ENCODE measurements at regions not wholly inside any gene's neighbourhood (a gene's known extent, or its start where the extent isn't known, plus 50 kb on each side); places are given as distances from the start of the nearest gene placed in this dataset.

DNA sequence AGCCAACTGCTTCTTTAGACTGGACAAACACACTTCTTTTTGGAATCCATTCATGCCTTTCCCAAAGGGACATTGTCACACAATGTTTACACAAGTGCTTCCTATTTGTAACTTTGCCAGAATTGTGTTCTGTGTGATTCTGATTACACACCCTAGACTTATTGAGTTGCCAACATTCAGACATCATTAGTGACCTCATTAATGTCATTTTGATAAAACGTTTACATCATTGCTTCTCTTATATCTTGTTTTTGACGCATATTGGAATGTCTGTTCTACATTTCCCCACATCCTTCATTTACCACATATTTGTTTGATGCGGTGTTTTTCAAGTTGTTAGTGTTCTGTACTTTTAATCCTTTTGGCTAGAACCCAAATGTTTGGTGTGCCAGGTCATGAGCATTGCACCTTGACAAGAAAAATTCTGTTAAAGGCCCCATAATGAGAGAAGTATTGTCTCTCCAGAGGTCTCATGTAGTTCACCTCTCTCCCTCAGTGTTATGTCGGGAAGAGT is 305.5 kb downstream of the AEBP2 start:
- CTCF ChIA-PET: no interaction called here
- DNase-seq (ENCODE audit: extremely low spot score): no peak
- TF ChIP-seq ZNF384 (IDR thresholded peaks at IDR 0.05) (no peak), FOXK2 (IDR thresholded peaks at IDR 0.05) (no peak), SP1 (IDR thresholded peaks at IDR 0.05) (no peak), L3MBTL2 (conservative IDR thresholded peaks at IDR 0.05) (no peak), FOXM1 (IDR thresholded peaks at IDR 0.05; ENCODE audit: borderline replicate concordance) (no peak), ARNT (IDR thresholded peaks at IDR 0.05) (no peak), SUZ12 (IDR thresholded peaks at IDR 0.05) (no peak), CTBP1 (IDR thresholded peaks at IDR 0.05; ENCODE audit: borderline replicate concordance) (no peak), HDGF (IDR thresholded peaks at IDR 0.05; ENCODE audit: borderline replicate concordance) (no peak), LEF1 (IDR thresholded peaks at IDR 0.05; ENCODE audit: borderline replicate concordance) (no peak), NFRKB (IDR thresholded peaks at IDR 0.05) (no peak), ELF4 (IDR thresholded peaks at IDR 0.05) (no peak), FOXA1 (IDR thresholded peaks at IDR 0.05) (no peak), BHLHE40 (IDR thresholded peaks at IDR 0.05; ENCODE audit: borderline replicate concordance) (no peak), TARDBP (IDR thresholded peaks at IDR 0.05) (no peak)
- TF ChIP-seq, protein P1, sequence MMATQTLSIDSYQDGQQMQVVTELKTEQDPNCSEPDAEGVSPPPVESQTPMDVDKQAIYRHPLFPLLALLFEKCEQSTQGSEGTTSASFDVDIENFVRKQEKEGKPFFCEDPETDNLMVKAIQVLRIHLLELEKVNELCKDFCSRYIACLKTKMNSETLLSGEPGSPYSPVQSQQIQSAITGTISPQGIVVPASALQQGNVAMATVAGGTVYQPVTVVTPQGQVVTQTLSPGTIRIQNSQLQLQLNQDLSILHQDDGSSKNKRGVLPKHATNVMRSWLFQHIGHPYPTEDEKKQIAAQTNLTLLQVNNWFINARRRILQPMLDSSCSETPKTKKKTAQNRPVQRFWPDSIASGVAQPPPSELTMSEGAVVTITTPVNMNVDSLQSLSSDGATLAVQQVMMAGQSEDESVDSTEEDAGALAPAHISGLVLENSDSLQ (IDR thresholded peaks at IDR 0.05): no peak
- POLR2A ChIA-PET: no interaction called here

- DNase-seq (ENCODE audit: extremely low spot score): no peak
- TF ChIP-seq FOXK2 (IDR thresholded peaks at IDR 0.05): no peak
- ChIA-PET CTCF (interaction anchor here (0.6 kb wide), 2 partner anchors 589 to 650 kb away, joined by 4 read pairs; no protein-coding TSS in a partner anchor), POLR2A (no interaction called here)
Measured at GRCh38 chr12:19746471-19746870, 307.2 kb downstream of the AEBP2 start.

GRCh38 chr12:19749906-19750574 is 310.7 kb downstream of the AEBP2 start:
- POLR2A ChIA-PET: no interaction called here
- TF ChIP-seq BHLHE40 (IDR thresholded peaks at IDR 0.05; ENCODE audit: borderline replicate concordance) (no peak), SUZ12 (IDR thresholded peaks at IDR 0.05) (no peak), FOXK2 (IDR thresholded peaks at IDR 0.05) (no peak), HDGF (IDR thresholded peaks at IDR 0.05; ENCODE audit: borderline replicate concordance) (no peak), ELF4 (IDR thresholded peaks at IDR 0.05) (no peak), ZNF384 (IDR thresholded peaks at IDR 0.05) (no peak), ARNT (IDR thresholded peaks at IDR 0.05) (no peak), TARDBP (IDR thresholded peaks at IDR 0.05) (no peak), L3MBTL2 (conservative IDR thresholded peaks at IDR 0.05) (no peak), NFRKB (IDR thresholded peaks at IDR 0.05) (no peak), CTBP1 (IDR thresholded peaks at IDR 0.05; ENCODE audit: borderline replicate concordance) (no peak), FOXA1 (IDR thresholded peaks at IDR 0.05) (no peak), LEF1 (IDR thresholded peaks at IDR 0.05; ENCODE audit: borderline replicate concordance) (no peak), FOXM1 (IDR thresholded peaks at IDR 0.05; ENCODE audit: borderline replicate concordance) (no peak), SP1 (IDR thresholded peaks at IDR 0.05) (no peak)
- TF ChIP-seq, protein P1 (IDR thresholded peaks at IDR 0.05): no peak
- CTCF ChIA-PET: interaction anchor here (1.0 kb wide), 1 partner anchor 11 kb away, joined by 3 read pairs; no protein-coding TSS in a partner anchor
- DNase-seq (ENCODE audit: extremely low spot score): no peak

DNA sequence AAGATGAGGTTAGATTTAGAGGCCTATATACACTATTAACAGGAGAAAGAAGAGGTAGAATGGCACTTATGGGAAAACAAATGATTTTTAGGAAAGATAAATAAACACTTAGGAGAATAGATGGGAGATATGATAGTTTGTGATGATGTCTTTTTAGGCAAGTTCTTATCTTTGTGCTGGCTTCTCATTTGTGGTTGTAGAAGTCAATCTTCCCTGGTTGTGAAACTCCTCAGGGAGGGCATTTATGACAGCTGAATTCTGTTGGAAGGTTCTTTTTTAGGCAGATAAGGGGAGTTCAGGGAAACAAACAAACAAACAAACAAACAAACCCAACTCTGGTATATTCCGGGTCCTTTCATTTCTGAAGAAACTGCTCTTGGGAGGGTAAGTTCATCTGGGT is 311.8 kb downstream of the AEBP2 start:
- DNase-seq (ENCODE audit: extremely low spot score): no peak
- TF ChIP-seq SP1 (IDR thresholded peaks at IDR 0.05) (no peak), ELF4 (IDR thresholded peaks at IDR 0.05) (no peak), FOXK2 (IDR thresholded peaks at IDR 0.05) (no peak), HDGF (IDR thresholded peaks at IDR 0.05; ENCODE audit: borderline replicate concordance) (no peak), L3MBTL2 (conservative IDR thresholded peaks at IDR 0.05) (no peak), BHLHE40 (IDR thresholded peaks at IDR 0.05; ENCODE audit: borderline replicate concordance) (no peak), TARDBP (IDR thresholded peaks at IDR 0.05) (no peak), FOXM1 (IDR thresholded peaks at IDR 0.05; ENCODE audit: borderline replicate concordance) (no peak), CTBP1 (IDR thresholded peaks at IDR 0.05; ENCODE audit: borderline replicate concordance) (no peak), FOXA1 (IDR thresholded peaks at IDR 0.05) (no peak), ZNF384 (IDR thresholded peaks at IDR 0.05) (no peak), ARNT (IDR thresholded peaks at IDR 0.05) (no peak), LEF1 (IDR thresholded peaks at IDR 0.05; ENCODE audit: borderline replicate concordance) (no peak), SUZ12 (IDR thresholded peaks at IDR 0.05) (no peak), NFRKB (IDR thresholded peaks at IDR 0.05) (no peak)
- TF ChIP-seq, protein P1 (IDR thresholded peaks at IDR 0.05): no peak
- ChIA-PET CTCF (interaction anchor here (1.0 kb wide), 1 partner anchor 12 kb away, joined by 3 read pairs; no protein-coding TSS in a partner anchor), POLR2A (no interaction called here)

DNA sequence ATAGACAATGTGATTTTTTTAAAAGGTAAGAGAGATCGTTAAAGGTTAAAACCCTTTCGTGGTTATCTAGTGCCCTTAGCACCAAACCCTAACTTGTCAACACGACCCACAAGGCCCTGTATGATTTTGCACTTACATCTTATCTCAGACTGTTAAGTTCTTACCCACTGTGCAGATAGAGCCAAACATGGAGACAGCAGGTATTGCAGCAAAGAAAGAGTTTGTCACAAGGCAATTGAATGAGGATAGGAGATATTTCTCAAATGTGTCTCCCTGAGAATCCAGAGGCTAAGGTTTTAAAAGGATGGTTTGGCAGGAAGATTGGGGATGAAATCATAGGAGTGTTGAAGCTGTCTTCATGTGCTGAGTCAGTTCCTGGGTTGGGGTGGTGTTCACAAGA is 313.4 kb downstream of the AEBP2 start:
- no peak for DNase-seq (ENCODE audit: extremely low spot score)
- no peak for TF ChIP-seq SUZ12 (IDR thresholded peaks at IDR 0.05)
- TF ChIP-seq NFRKB (IDR thresholded peaks at IDR 0.05): no peak
- TF ChIP-seq SP1 (IDR thresholded peaks at IDR 0.05): no peak
- TF ChIP-seq ZNF384 (IDR thresholded peaks at IDR 0.05): no peak
- no peak for TF ChIP-seq CTBP1 (IDR thresholded peaks at IDR 0.05; ENCODE audit: borderline replicate concordance)
- TF ChIP-seq HDGF (IDR thresholded peaks at IDR 0.05; ENCODE audit: borderline replicate concordance): no peak
- TF ChIP-seq L3MBTL2 (conservative IDR thresholded peaks at IDR 0.05): no peak
- no peak for TF ChIP-seq TARDBP (IDR thresholded peaks at IDR 0.05)
- ChIA-PET POLR2A (no interaction called here), CTCF (no interaction called here)

GRCh38 chr12:19755136-19755535 is 315.8 kb downstream of the AEBP2 start:
- POLR2A ChIA-PET: no interaction called here
- CTCF ChIA-PET: no interaction called here

More at GRCh38 chr12:19755136-19755535, 315.8 kb downstream of the AEBP2 start:
- no peak for TF ChIP-seq HDGF (IDR thresholded peaks at IDR 0.05; ENCODE audit: borderline replicate concordance)
- TF ChIP-seq L3MBTL2 (conservative IDR thresholded peaks at IDR 0.05): no peak
- no peak for TF ChIP-seq SUZ12 (IDR thresholded peaks at IDR 0.05)
- TF ChIP-seq NFRKB (IDR thresholded peaks at IDR 0.05): no peak
- TF ChIP-seq FOXM1 (IDR thresholded peaks at IDR 0.05; ENCODE audit: borderline replicate concordance): no peak
- TF ChIP-seq SP1 (IDR thresholded peaks at IDR 0.05): no peak
- TF ChIP-seq FOXA1 (IDR thresholded peaks at IDR 0.05): no peak
- TF ChIP-seq ZNF384 (IDR thresholded peaks at IDR 0.05): no peak
- no peak for TF ChIP-seq FOXK2 (IDR thresholded peaks at IDR 0.05)
- TF ChIP-seq LEF1 (IDR thresholded peaks at IDR 0.05; ENCODE audit: borderline replicate concordance): no peak
- no peak for TF ChIP-seq ELF4 (IDR thresholded peaks at IDR 0.05)
- TF ChIP-seq ARNT (IDR thresholded peaks at IDR 0.05): no peak
- TF ChIP-seq BHLHE40 (IDR thresholded peaks at IDR 0.05; ENCODE audit: borderline replicate concordance): no peak
- TF ChIP-seq CTBP1 (IDR thresholded peaks at IDR 0.05; ENCODE audit: borderline replicate concordance): no peak
- no peak for TF ChIP-seq TARDBP (IDR thresholded peaks at IDR 0.05)
- TF ChIP-seq, protein P1 (IDR thresholded peaks at IDR 0.05): no peak
- DNase-seq (ENCODE audit: extremely low spot score): no peak

Data from HEK293T (cell line).